22Rv1 (cell line): ENCODE measurements at regions not wholly inside any gene's neighbourhood (a gene's known extent, or its start where the extent isn't known, plus 50 kb on each side); places are given as distances from the start of the nearest gene placed in this dataset.
"Not testable (repeated sequence)": the region's sequence is repeated elsewhere in the genome, so short reads cannot be mapped to it uniquely, and the experiment has no call there.

Source experiments
- H3K27ac ChIP-seq: fragments of 450-650 bp; 2 replicates; pipeline ENCODE4 v1.5.1; 2017
- ZFX ChIP-seq: fragments of 450-650 bp; IDR thresholded peaks from 2 replicates; pipeline ENCODE4 v1.6.1; 2017; ENCODE audit warnings: antibody characterized with exemption, borderline replicate concordance
- TF ChIP-seq, protein P1 (sequence below): fragments of 450-650 bp; IDR thresholded peaks from 2 replicates; pipeline ENCODE4 v1.5.1; 2017; ENCODE audit warnings: mild to moderate bottlenecking

DNA sequence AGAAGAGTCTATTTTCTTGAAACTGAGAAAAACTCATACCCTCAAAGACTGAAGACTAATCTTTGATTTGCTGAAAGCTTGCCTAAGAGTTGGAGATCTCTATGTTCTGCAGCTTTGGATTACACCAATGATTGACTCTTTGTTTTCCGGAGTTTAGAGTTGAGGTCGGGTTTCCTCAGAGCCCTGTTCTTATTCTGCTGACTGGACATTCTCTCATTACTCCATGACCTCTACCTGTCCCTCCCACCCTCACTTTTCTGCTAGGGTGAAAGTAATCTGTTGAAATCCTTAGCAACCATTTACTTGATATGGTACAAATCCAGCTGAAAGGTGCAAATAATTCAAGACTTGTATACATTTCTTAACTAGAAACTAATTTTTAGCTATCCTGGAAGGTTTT, 421.5 kb upstream of the FRG1 start:
- no peak overlapping the region for H3K27ac ChIP-seq
- TF ChIP-seq ZFX = no peak
- TF ChIP-seq, protein P1, sequence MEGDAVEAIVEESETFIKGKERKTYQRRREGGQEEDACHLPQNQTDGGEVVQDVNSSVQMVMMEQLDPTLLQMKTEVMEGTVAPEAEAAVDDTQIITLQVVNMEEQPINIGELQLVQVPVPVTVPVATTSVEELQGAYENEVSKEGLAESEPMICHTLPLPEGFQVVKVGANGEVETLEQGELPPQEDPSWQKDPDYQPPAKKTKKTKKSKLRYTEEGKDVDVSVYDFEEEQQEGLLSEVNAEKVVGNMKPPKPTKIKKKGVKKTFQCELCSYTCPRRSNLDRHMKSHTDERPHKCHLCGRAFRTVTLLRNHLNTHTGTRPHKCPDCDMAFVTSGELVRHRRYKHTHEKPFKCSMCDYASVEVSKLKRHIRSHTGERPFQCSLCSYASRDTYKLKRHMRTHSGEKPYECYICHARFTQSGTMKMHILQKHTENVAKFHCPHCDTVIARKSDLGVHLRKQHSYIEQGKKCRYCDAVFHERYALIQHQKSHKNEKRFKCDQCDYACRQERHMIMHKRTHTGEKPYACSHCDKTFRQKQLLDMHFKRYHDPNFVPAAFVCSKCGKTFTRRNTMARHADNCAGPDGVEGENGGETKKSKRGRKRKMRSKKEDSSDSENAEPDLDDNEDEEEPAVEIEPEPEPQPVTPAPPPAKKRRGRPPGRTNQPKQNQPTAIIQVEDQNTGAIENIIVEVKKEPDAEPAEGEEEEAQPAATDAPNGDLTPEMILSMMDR = no peak

DNA sequence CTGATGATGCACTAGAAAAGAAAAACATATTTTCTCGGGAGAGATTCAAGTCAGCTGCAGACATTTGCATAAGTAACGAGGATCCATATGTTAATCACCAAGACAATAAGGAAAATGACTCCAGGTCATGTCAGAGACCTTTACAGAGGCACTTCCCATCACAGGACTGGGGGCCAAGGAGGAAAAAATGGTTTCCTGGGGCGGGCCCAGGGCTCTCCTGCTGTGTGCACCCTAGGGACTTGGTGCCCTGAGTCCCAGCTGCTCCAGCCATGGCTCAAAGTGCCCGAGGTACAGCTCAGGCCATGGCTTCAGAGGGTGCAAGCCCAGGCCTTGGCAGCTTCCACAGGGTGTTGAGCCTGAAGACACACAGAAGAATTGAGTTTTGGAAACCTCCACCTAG, 415.4 kb upstream of the FRG1 start:
- TF ChIP-seq ZFX = no peak
- TF ChIP-seq, protein P1 = no peak
- H3K27ac ChIP-seq = no peak overlapping the region

- no peak overlapping the region for H3K27ac ChIP-seq
- TF ChIP-seq, protein P1 = no peak
- TF ChIP-seq ZFX = no peak
Observed at GRCh38 chr4:189530848-189531247, 409.8 kb upstream of the FRG1 start.

DNA sequence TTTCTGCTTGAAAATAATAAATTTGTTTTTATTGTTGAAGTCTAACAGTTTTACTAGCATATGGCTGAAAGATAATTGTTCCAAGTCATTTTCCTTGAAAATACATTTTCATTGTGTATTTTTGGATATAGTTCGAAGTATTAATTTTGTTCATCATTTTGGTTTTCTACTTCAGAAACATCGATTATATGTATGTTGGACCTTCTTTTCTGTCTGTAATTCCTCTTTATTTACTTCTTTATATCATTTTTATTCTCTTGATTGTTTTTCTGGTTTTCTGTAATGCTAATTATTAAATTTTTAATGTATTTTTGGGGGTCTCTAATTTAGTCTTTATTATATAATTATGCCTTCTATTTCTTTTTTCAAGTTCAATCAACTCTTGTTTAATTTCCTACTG, 407.1 kb upstream of the FRG1 start:
- TF ChIP-seq, protein P1 = no peak
- TF ChIP-seq ZFX = no peak
- H3K27ac ChIP-seq = no peak overlapping the region

DNA sequence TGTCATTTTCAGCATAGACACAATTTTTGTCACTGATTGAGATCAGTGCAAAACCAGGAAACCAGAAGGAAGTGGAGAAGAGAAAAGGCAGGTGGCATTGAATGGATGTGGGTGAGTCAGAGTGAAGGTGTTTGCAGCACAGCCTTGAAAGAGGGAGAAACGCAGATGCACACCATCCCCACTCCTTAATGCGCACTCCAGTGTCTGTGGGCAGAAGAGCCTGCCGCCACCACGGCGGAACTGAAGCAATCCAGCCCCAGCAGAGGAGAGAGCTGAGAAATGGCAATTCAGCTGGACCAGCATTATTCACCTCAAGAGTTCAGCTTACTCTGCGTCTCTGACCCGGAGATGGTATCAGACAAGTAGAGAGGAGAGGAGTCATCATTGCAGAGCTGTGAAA, 393.1 kb upstream of the FRG1 start:
- H3K27ac ChIP-seq = no peak overlapping the region
- TF ChIP-seq, protein P1 = no peak
- TF ChIP-seq ZFX = no peak

DNA sequence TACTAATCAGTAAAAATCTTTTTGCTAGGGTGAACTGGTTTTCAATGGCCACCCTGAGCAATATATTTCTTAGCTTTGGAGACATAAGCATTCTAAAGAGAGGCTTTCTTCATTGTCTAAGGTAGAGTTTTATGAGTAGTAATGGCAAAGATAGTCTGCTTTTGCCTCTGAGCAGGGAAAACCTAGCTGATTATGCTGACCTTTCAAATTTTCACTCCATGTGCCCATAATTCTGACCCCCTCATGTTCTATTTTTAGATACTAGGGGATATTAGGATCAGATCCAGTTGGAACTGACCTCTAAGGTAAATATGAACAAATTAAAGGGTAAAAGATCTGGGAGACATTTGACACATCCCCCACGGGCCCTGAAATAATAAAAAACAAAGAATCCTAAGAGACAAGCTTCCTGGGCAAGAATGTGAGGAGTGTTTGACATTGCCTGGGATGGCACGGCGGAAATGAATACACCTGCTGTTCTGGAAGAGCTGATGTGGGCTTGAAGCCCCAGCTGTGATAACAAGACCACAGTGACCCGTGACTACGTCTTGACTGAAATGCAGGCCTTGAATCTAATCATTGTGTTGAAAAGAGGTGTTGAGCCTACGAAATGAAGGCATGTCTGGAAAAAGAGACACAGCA, 392.1 kb upstream of the FRG1 start:
- no peak for TF ChIP-seq ZFX
- TF ChIP-seq, protein P1 = no peak

GRCh38 chr4:189551931-189552670, 388.6 kb upstream of the FRG1 start:
- not testable (repeated sequence) for H3K27ac ChIP-seq

More for the DNA sequence above, 392.1 kb upstream of the FRG1 start:
- H3K27ac ChIP-seq = no peak overlapping the region

GRCh38 chr4:189560605-189561004, 380.1 kb upstream of the FRG1 start:
- not testable (repeated sequence) for H3K27ac ChIP-seq

DNA sequence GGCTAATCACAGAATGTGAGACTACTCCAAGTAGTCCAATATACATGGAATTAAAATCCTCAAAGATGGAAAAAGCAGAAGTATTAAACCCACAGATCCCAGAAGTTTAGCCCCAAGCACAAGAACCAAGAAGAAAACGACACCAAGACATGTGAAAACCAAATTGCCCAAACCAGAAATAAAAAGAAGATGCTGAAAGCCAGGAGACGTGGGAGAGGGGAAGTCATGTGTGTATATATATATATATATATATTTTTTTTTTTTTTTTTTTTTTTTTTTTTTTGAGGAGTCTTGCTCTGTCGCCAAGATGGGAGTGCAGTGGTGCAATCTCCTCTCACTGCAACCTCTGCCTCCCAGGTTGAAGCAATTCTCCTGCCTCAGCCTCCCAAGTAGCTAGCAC, 376.9 kb upstream of the FRG1 start:
- not testable (repeated sequence) for H3K27ac ChIP-seq

- not testable (repeated sequence) for H3K27ac ChIP-seq
Observed at GRCh38 chr4:189566271-189566670, 374.4 kb upstream of the FRG1 start.

DNA sequence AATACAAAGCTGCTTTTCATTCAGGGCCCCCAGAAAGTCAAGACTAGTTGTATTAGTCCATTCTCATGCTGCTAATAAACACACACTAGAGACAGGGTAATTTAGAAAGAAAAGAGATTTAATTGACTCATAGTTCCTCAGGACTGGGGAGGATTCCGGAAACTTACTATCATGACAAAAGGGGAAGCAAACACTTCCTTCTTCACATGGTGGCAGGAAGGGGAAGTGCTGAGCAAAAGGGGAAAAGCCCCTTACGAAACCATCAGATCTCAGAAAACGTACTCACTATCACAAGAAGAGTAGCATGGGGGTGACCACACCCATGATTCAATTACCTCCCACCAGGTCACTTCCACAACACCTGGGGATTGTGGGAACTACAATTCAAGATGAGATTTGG, 373.8 kb upstream of the FRG1 start:
- not testable (repeated sequence) for H3K27ac ChIP-seq

DNA sequence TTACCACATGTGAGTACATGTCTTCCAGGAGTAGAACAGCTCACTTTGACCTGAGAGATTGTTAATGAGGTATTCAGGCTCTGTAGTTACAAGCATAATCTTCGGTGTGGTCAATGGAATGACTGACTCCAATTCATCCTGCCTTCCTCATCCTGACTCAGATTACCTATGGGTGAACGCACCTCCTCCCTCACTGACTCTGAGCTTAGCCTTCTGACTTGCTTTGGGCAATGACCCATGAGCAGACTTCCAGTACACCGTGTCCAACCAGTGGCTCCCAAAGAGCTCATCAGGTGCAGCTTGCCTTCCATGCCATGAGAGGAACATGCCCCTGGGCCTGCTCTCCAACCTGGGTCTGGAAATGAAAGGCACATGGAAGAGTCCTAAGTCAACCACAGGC, 361.0 kb upstream of the FRG1 start:
- H3K27ac ChIP-seq = not testable (repeated sequence)
